ENCODE measurements at regions not wholly inside any gene's neighbourhood (a gene's known extent, or its start where the extent isn't known, plus 50 kb on each side); places are given as distances from the start of the nearest gene placed in this dataset.
"Not testable (repeated sequence)": the region's sequence is repeated elsewhere in the genome, so short reads cannot be mapped to it uniquely, and the experiment has no call there.

- DNase-seq (ENCODE audit: low spot score): no peak
Observed at GRCh38 chr4:18241727-18242126, 220.2 kb upstream of the LCORL start.

GRCh38 chr4:18234108-18234507, 212.6 kb upstream of the LCORL start:
- DNase-seq (ENCODE audit: low spot score): no peak

- no peak for DNase-seq (ENCODE audit: low spot score)
Observed at GRCh38 chr4:18231726-18232125, 210.2 kb upstream of the LCORL start.

- DNase-seq (ENCODE audit: low spot score): no peak
Observed at GRCh38 chr4:18227880-18228279, 206.3 kb upstream of the LCORL start.

- DNase-seq (ENCODE audit: low spot score): no peak
Observed at GRCh38 chr4:18214411-18215055, 193.0 kb upstream of the LCORL start.

- no peak for DNase-seq (ENCODE audit: low spot score)
Observed at GRCh38 chr4:18213576-18214198, 192.1 kb upstream of the LCORL start.

GRCh38 chr4:18209448-18209847, 187.9 kb upstream of the LCORL start:
- DNase-seq (ENCODE audit: low spot score): no peak

- no peak for DNase-seq (ENCODE audit: low spot score)
Observed at GRCh38 chr4:18203966-18204365, 182.4 kb upstream of the LCORL start.

- no peak for DNase-seq (ENCODE audit: low spot score)
Observed at GRCh38 chr4:18202486-18202885, 180.9 kb upstream of the LCORL start.

GRCh38 chr4:18201885-18202284, 180.3 kb upstream of the LCORL start:
- no peak for DNase-seq (ENCODE audit: low spot score)

- DNase-seq (ENCODE audit: low spot score): no peak
Observed at GRCh38 chr4:18198653-18199052, 177.1 kb upstream of the LCORL start.

- DNase-seq (ENCODE audit: low spot score): no peak
Observed at GRCh38 chr4:18197467-18197866, 175.9 kb upstream of the LCORL start.

- DNase-seq (ENCODE audit: low spot score): no peak
Observed at GRCh38 chr4:18194278-18194677, 172.7 kb upstream of the LCORL start.

- no peak for DNase-seq (ENCODE audit: low spot score)
Observed at GRCh38 chr4:18192901-18193300, 171.3 kb upstream of the LCORL start.

GRCh38 chr4:18185491-18185890, 163.9 kb upstream of the LCORL start:
- no peak for DNase-seq (ENCODE audit: low spot score)

- DNase-seq (ENCODE audit: low spot score): no peak
Observed at GRCh38 chr4:18180892-18181291, 159.3 kb upstream of the LCORL start.

GRCh38 chr4:18180122-18180521, 158.6 kb upstream of the LCORL start:
- DNase-seq (ENCODE audit: low spot score): no peak

- no peak for DNase-seq (ENCODE audit: low spot score)
Observed at GRCh38 chr4:18171896-18172295, 150.3 kb upstream of the LCORL start.

- DNase-seq (ENCODE audit: low spot score): no peak
Observed at GRCh38 chr4:18167831-18168230, 146.3 kb upstream of the LCORL start.

- DNase-seq (ENCODE audit: low spot score): no peak
Observed at GRCh38 chr4:18166925-18167324, 145.4 kb upstream of the LCORL start.

- no peak for DNase-seq (ENCODE audit: low spot score)
Observed at GRCh38 chr4:18162453-18162852, 140.9 kb upstream of the LCORL start.

GRCh38 chr4:18159117-18159912, 137.8 kb upstream of the LCORL start:
- DNase-seq (ENCODE audit: low spot score): not testable (repeated sequence)

Measured in COLO829 (cell line).